Left kidney (tissue), 1 donor: ENCODE measurements at regions not wholly inside any gene's neighbourhood (a gene's known extent, or its start where the extent isn't known, plus 50 kb on each side); places are given as distances from the start of the nearest gene placed in this dataset.

ENCODE experiments used
- DNase-seq: peaks from one replicate; pipeline ENCODE4 v3.0.0-alpha.2; 2013

- no peak for DNase-seq
Measured at GRCh38 chr5:135218790-135219568, 180.1 kb downstream of the MACROH2A1 start.

GRCh38 chr5:135218486-135218755 is 180.6 kb downstream of the MACROH2A1 start:
- DNase-seq, result no peak

GRCh38 chr5:135217669-135218485 is 181.2 kb downstream of the MACROH2A1 start:
- no peak for DNase-seq

GRCh38 chr5:135216471-135217343 is 182.3 kb downstream of the MACROH2A1 start:
- DNase-seq, result no peak

- DNase-seq, result no peak
Measured at GRCh38 chr5:135215617-135216470, 181.8 kb upstream of the PITX1 start.

GRCh38 chr5:135214897-135215616 is 181.0 kb upstream of the PITX1 start:
- no peak for DNase-seq

GRCh38 chr5:135213466-135214239 is 179.6 kb upstream of the PITX1 start:
- no peak for DNase-seq

- DNase-seq, result no peak
Measured at GRCh38 chr5:135213027-135213386, 179.0 kb upstream of the PITX1 start.

- no peak for DNase-seq
Measured at GRCh38 chr5:135212361-135213026, 178.5 kb upstream of the PITX1 start.

GRCh38 chr5:135211791-135212190 is 177.8 kb upstream of the PITX1 start:
- DNase-seq, result no peak

GRCh38 chr5:135211083-135211790 is 177.2 kb upstream of the PITX1 start:
- DNase-seq, result no peak

GRCh38 chr5:135210286-135211055 is 176.4 kb upstream of the PITX1 start:
- DNase-seq, result no peak

- DNase-seq, result no peak
Measured at GRCh38 chr5:135208903-135209721, 175.1 kb upstream of the PITX1 start.

- no peak for DNase-seq
Measured at GRCh38 chr5:135208555-135208902, 174.5 kb upstream of the PITX1 start.

- no peak for DNase-seq
Measured at GRCh38 chr5:135207866-135208265, 173.8 kb upstream of the PITX1 start.

- no peak for DNase-seq
Measured at GRCh38 chr5:135206862-135207261, 172.8 kb upstream of the PITX1 start.

GRCh38 chr5:135205632-135206349 is 171.8 kb upstream of the PITX1 start:
- no peak for DNase-seq
